OCI-M2 (cell line): ENCODE measurements at regions not wholly inside any gene's neighbourhood (a gene's known extent, or its start where the extent isn't known, plus 50 kb on each side); places are given as distances from the start of the nearest gene placed in this dataset.
"Not testable (repeated sequence)": the region's sequence is repeated elsewhere in the genome, so short reads cannot be mapped to it uniquely, and the experiment has no call there.

Source experiments
- DNase-seq: peaks from one replicate; lab custom pipeline; 2025; ENCODE audit not compliant: unreplicated experiment; lab: John Stamatoyannopoulos, UW

GRCh38 chr7:13265271-13265670 lies 577.8 kb downstream of the ARL4A start:
- no peak for DNase-seq

DNA sequence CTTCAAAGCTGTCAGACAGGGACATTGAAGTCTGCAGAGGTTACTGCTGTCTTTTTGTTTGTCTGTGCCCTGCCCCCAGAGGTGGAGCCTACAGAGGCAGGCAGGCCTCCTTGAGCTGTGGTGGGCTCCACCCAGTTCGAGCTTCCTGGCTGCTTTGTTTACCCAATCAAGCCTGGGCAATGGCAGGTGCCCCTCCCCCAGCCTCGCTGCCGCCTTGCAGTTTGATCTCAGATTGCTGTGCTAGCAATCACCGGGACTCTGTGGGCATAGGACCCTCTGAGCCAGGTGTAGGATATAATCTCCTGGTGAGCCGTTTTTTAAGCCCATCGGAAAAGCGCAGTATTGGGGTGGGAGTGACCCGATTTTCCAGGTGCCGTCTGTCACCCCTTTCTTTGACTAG lies 586.8 kb downstream of the ARL4A start:
- not testable (repeated sequence) for DNase-seq

- no peak for DNase-seq
Observed at GRCh38 chr7:13276977-13277376, 589.5 kb downstream of the ARL4A start.

DNA sequence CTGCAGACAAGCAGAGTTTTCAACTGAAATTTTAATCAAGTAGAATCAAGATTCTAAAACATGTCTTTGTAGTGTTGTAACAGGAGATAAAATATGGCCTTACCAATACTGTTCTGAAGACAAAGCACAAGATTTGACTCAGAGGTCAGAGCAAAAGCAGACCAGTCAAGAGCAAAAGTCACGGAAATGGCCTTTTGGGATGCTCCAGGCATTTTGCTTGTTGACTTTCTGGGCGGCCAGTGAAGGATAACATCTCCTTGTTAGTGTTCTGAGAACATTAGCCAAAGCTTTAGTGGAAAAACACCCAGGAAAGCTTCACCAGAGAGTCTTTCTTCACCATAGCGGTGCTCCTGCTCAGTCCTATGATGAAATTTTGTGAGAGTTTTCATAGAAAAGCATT lies 590.6 kb downstream of the ARL4A start:
- DNase-seq: no peak

- no peak for DNase-seq
Observed at GRCh38 chr7:13279854-13280435, 592.5 kb downstream of the ARL4A start.

GRCh38 chr7:13282377-13282980 lies 595.0 kb downstream of the ARL4A start:
- no peak for DNase-seq

DNA sequence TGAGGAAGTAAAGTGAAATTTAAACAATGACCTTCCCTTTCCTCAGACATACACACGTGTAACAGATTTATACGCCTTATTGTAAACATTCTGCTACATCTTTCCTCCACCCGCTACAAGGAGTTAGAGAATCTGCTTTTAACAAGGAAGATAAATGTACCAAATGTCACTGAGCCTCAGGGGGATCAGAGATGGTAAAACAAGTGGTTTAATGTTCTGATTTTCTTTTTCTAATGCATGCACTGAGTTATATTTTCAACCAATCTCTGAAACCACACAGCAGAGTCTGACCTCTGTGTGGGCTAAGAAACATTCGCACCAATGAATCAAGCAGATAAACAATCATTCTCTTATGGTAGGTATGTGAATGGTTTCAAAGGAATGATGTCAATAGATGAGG lies 599.5 kb downstream of the ARL4A start:
- no peak for DNase-seq

DNA sequence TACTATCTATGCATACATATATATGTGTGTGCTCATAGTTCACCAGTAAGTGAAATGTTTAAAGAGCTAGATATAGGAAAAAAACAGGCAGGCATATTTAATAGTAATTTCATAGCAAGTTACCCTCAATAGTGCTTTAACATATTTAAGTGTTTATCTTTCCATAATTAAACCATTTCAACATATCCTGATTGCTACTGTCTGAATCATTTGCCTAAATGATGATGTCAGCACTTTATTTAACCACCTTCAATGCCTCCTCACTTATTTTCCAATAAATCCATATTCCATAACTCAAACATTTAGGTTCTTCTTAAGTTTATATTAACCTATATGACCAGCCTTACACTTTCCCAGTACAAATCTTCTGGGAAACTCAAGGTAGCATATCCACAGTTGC lies 601.1 kb downstream of the ARL4A start:
- no peak for DNase-seq

DNA sequence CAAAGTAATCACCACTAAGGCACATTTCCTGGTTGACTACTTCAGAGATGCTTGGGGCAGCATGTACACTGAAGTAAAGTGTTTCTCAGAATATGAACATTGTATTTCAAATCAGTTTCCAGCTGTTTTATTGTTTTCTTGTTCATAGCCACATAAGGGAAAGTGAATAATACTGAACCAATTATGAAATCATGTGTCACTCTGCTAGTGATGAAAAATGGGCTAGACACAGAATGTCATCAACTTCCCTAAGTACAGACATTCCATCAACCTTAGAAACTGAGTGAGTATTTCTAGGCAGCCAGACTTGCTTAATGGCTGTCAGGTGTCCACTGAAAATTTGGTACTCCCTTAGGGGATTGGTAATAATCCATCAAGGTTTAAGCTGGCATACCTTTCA lies 603.5 kb downstream of the ARL4A start:
- DNase-seq: no peak

DNA sequence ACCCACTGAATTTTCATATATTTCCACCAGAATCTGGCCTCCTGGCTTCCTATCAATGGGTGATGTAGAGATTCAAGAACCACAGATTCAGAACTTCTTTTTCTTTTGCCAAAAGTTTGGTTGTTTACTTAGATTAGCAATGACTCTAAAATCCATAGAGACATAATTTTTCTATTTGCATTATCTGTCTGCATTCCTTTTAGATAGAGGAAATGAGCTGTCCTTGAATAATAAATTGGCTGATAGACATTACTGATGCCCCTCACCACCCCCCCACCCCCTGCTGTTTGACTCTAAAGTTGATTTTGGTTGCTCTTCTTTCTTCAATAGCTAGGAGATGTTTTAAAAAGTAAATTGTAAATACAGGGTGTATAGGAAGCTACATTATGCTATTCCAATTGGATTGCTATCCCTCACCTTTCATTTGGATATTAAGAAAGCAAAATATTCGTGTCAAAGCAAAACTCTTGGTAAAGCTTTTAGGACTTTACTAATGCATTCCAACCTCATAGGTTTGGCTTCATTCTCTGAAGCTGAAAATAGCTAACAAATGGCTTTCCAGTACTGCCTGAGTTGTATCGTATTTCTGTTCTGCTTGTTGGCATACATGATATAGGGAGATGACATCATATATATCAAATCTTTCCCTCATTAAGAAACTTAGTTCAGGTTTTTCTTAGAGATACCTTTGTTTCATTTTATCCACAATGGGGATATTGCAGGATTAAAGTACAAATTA lies 606.0 kb downstream of the ARL4A start:
- no peak for DNase-seq

DNA sequence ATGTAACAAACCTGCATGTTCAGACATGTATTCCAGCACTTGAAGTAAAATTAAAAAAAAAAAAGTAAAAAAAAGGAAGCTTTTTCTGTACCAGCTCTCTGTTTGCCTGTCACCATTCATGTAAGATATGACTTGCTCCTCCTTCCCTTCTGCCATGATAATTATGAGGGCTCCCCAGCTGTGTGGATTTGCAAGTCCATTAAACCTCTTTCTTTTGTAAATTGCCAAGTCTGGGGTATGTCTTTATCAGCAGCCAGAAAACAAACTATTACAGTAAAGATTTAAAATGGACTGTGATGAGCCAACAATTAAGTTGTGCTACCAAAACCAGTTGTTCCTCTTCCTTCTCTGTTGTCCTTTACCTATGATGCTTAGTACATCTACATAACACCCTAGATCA lies 619.6 kb downstream of the ARL4A start:
- no peak for DNase-seq

GRCh38 chr7:13308423-13308822 lies 621.0 kb downstream of the ARL4A start:
- DNase-seq: no peak

DNA sequence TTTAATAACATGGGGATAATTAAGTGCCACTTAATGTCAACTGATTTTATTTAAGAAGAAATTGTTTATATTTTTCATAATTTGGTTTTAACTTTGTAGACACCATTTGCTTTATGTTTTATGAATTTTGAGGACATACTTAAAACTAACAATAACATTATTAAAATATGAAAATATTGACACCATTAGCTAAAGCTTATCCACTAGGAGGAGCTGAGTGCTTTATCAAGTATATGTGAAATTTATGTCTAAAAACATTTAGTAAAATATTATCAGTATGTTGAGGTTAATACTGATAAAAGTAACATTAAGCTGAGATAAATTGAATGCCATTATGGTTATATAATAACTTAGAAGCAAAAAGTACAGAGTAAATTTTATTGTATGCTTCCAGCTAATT lies 622.1 kb downstream of the ARL4A start:
- no peak for DNase-seq

DNA sequence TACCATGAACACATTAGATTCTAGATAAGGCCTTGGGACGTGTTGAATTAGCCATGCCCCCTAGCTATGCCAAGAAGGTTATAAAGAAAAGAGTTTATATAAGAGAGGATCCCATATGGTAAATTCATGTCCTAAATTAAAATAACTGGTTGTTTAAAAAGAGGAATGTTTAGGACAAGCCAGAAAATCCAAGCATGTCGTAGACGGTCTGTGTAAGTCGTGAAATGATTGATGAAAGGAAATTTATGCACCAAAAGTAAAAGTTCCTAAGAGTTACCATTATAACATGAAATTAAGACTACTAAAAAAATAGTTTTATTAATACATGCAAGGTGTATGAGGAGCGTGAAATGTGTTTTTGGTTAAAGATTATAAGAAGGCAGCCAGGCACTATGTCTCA lies 624.9 kb downstream of the ARL4A start:
- DNase-seq: no peak

GRCh38 chr7:13320333-13320732 lies 632.9 kb downstream of the ARL4A start:
- DNase-seq: no peak

- DNase-seq: no peak
Observed at GRCh38 chr7:13321316-13321715, 633.9 kb downstream of the ARL4A start.

GRCh38 chr7:13322126-13322525 lies 634.7 kb downstream of the ARL4A start:
- no peak for DNase-seq

DNA sequence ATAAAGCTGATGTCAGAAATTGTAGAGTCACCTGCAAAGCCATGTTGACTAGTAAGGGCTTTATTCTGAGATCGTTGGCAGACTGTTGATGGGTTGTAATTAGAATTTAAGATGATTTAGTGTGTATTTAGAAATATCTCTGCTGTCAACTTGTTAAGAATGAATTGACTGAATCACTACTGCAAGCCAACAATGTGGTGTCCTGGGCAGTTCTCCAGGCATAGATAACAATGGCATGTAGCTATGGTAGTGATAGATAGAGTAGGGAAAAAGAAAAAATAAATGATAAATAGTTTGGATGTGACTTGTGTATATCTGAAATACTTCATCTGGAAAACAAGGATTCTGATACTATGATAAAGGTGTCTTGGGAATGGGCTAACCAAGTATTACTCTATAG lies 640.2 kb downstream of the ARL4A start:
- no peak for DNase-seq

GRCh38 chr7:13333371-13333770 lies 645.9 kb downstream of the ARL4A start:
- DNase-seq: no peak

GRCh38 chr7:13336227-13336626 lies 648.8 kb downstream of the ARL4A start:
- DNase-seq: no peak

- no peak for DNase-seq
Observed at GRCh38 chr7:13352677-13353076, 636.8 kb downstream of the ETV1 start.

DNA sequence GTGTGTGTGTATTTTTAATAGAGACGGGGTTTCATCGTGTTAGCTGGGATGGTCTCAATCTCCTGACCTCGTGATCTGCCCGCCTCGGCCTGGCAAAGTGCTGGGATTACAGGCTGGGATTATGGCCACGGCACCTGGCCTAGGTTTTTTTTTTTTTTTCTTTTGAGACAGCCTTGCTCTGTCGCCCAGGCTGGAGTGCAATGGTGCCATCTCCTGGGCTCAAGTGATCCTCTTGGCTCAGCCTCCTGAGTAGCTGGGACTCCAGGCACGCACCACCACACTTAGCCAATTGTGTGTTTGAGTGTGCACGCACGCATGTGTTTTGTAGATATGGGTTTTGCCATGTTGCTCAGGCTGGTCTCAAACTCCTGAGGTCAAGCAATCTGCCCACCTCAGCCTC lies 629.8 kb downstream of the ETV1 start:
- no peak for DNase-seq

DNA sequence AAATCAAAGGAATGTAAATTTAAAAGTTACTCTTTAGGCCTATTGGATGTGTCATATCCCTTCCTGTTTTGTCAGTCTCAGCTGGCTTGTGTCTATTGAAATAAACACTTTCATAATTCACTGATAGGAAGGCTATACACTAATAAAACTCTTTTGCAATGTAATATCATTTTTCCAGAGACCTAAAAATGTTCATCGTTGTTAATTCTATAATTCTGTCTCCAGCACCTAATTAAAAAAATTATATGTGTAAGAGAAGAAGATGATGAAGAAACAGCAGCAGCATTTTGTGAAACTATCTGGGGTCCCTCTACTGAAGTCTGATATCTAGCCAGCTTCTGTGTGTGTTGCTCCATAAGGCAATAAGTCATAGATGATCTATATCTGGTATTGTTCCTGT lies 602.7 kb downstream of the ETV1 start:
- DNase-seq: no peak
